GM23338 (cell line): ENCODE measurements at regions not wholly inside any gene's neighbourhood (a gene's known extent, or its start where the extent isn't known, plus 50 kb on each side); places are given as distances from the start of the nearest gene placed in this dataset.

ENCODE experiments used
- CTCF ChIP-seq, 2 experiments: fragments of 200-600 bp in 1 of 2; sonication (generic) in 1 of 2; conservative IDR thresholded peaks; 2 replicates each; pipeline versions ENCODE4 v1.5.1 to v1.6.1; 2016 to 2017; ENCODE audit warnings: antibody characterized with exemption in 2 of 2, low read depth in 2 of 2, mild to moderate bottlenecking in 2 of 2, moderate library complexity in 1 of 2
- POLR2AphosphoS5 ChIP-seq: IDR thresholded peaks from 2 replicates; pipeline ENCODE4 v1.6.1; 2016; ENCODE audit warnings: antibody characterized with exemption, low read depth
- TF ChIP-seq, protein P1 (sequence below): IDR thresholded peaks from 2 replicates; pipeline ENCODE4 v1.6.1; 2016; ENCODE audit warnings: antibody characterized with exemption

GRCh38 chr1:202068596-202068995 lies 54.1 kb upstream of the GPR37L1 start:
- no peak for TF ChIP-seq CTCF (conservative IDR thresholded peaks at IDR 0.05; ENCODE audit: low read depth in 2 of 2)
- no peak for TF ChIP-seq POLR2AphosphoS5
- TF ChIP-seq, protein P1, sequence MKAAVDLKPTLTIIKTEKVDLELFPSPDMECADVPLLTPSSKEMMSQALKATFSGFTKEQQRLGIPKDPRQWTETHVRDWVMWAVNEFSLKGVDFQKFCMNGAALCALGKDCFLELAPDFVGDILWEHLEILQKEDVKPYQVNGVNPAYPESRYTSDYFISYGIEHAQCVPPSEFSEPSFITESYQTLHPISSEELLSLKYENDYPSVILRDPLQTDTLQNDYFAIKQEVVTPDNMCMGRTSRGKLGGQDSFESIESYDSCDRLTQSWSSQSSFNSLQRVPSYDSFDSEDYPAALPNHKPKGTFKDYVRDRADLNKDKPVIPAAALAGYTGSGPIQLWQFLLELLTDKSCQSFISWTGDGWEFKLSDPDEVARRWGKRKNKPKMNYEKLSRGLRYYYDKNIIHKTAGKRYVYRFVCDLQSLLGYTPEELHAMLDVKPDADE, result no peak
